A549 (cell line): ENCODE measurements at regions not wholly inside any gene's neighbourhood (a gene's known extent, or its start where the extent isn't known, plus 50 kb on each side); places are given as distances from the start of the nearest gene placed in this dataset.

ENCODE experiments used
- CTCF ChIP-seq: fragments of >200 bp; sonication (Bioruptor Twin); formaldehyde crosslinking; IDR thresholded peaks from 3 replicates; pipeline ENCODE4 v1.5.1; 2016
- KDM5A ChIP-seq: fragments of 200-600 bp; sonication (generic); IDR thresholded peaks from 2 replicates; pipeline ENCODE4 v1.6.1; 2016; ENCODE audit warnings: antibody characterized with exemption, mild to moderate bottlenecking
- POLR2AphosphoS2 ChIP-seq: conservative IDR thresholded peaks from 2 replicates; pipeline ENCODE4 v1.6.1; 2012; ENCODE audit warnings: low read length, improper control_type of control experiment, inconsistent platforms
- RFX5 ChIP-seq: fragments of 450-650 bp; IDR thresholded peaks from 2 replicates; pipeline ENCODE4 v1.7.1; 2014; ENCODE audit warnings: antibody characterized with exemption, mild to moderate bottlenecking, moderate library complexity
- TP53 ChIP-seq: fragments of 250-450 bp; sonication (Bioruptor Pico); IDR thresholded peaks from 2 replicates; pipeline ENCODE4 v1.5.0; 2021; ENCODE audit warnings: mild to moderate bottlenecking, moderate library complexity
- ZNF302 ChIP-seq: fragments of 250-450 bp; sonication (Bioruptor Pico); IDR thresholded peaks from 2 replicates; pipeline ENCODE4 v1.9.0; 2021; ENCODE audit warnings: inconsistent platforms, mild to moderate bottlenecking, moderate library complexity

GRCh38 chr6:85802162-85802561, 159.5 kb upstream of the SYNCRIP start:
- TF ChIP-seq CTCF, result no peak
- no peak for TF ChIP-seq POLR2AphosphoS2
- TF ChIP-seq TP53 (CRISPR knock-in tag), result no peak
- no peak for TF ChIP-seq ZNF302 (CRISPR knock-in tag)
- TF ChIP-seq KDM5A, result no peak
- TF ChIP-seq RFX5, result no peak
